ENCODE measurements at regions not wholly inside any gene's neighbourhood (a gene's known extent, or its start where the extent isn't known, plus 50 kb on each side); places are given as distances from the start of the nearest gene placed in this dataset.

DNA sequence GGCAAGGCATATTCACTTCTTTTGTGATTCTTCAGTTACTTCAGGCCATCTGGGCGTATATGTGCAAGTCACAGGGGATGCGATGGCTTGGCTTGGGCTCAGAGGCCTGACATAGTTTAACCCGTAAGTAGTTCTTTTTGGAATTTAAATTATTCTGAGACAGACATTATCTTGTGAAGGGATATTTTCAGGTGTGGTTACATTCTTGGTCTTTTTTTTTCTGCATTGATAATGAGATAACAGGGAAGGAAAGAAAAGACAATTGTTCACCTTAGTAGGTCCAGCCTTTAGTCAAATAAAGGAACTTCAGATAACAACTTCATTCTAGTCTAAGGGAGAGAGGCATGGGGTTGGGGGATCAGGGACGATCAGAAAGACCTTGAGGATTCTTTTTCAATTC, 74.8 kb downstream of the TEX13C start:
- H3K4me3 Mint-ChIP-seq: no peak overlapping the region
- no peak overlapping the region for H3K27ac Mint-ChIP-seq
- H3K27me3 Mint-ChIP-seq (ENCODE audit: low read depth): peaks cover 54% of the 10 kb centered on the region
- TF ChIP-seq, protein P1, sequence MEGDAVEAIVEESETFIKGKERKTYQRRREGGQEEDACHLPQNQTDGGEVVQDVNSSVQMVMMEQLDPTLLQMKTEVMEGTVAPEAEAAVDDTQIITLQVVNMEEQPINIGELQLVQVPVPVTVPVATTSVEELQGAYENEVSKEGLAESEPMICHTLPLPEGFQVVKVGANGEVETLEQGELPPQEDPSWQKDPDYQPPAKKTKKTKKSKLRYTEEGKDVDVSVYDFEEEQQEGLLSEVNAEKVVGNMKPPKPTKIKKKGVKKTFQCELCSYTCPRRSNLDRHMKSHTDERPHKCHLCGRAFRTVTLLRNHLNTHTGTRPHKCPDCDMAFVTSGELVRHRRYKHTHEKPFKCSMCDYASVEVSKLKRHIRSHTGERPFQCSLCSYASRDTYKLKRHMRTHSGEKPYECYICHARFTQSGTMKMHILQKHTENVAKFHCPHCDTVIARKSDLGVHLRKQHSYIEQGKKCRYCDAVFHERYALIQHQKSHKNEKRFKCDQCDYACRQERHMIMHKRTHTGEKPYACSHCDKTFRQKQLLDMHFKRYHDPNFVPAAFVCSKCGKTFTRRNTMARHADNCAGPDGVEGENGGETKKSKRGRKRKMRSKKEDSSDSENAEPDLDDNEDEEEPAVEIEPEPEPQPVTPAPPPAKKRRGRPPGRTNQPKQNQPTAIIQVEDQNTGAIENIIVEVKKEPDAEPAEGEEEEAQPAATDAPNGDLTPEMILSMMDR (IDR thresholded peaks at IDR 0.05; ENCODE audit: unreplicated experiment in 3 of 3): no peak
- no peaks in the 10 kb centered on the region for H3K4me1 Mint-ChIP-seq
- H3K36me3 Mint-ChIP-seq (ENCODE audit: low read depth): no peaks in the 10 kb centered on the region
- peaks cover 5% of the 10 kb centered on the region for H3K9me3 Mint-ChIP-seq

DNA sequence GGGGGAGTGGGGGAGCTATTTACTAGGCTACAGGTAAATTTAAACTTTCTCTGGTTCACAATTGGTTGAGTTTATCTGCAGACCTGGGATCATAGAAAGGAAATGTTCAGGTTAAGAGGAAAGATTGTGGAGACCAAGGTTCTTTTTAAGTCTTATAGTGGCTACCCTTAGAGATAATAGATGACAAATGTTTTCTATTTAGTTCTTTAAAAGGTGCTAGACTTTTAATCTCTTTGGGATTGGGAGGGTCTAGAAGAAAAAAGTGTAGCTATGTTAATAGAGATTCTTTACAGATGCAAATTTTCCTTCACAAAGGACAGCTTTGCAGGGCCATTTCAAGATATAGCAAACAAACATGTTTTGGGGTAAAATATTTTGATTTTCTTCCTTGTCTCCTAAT, 76.0 kb downstream of the TEX13C start:
- H3K4me3 Mint-ChIP-seq: no peak overlapping the region

DNA sequence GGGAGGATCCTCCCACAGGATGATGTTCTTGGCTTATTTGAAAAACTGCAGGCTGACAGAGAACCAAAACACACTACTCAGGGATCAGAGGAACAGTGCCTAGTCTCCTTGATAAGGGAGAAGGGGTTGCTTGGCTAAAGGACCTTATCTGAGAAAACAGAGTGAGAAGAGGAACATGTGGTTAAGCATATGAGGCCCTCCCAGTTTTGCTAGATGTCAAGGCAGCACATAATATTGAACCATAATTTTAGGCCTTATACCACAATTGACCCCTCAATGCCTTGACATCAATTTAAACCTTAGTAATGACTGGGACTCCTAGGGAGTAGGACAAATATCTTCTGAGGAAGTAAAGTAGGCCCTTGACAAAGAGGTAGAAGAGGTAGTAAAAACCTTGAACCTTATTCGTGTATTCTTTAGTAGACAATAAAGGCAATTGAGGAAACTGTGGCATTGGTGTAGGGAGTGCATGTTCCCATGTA, 79.3 kb downstream of the TEX13C start:
- Mint-ChIP-seq H3K27ac (no peak overlapping the region), H3K4me3 (no peak overlapping the region), H3K27me3 (ENCODE audit: low read depth) (peaks cover 15% of the 10 kb centered on the region)

More for the DNA sequence above, 76.0 kb downstream of the TEX13C start:
- Mint-ChIP-seq H3K36me3 (ENCODE audit: low read depth) (no peaks in the 10 kb centered on the region), H3K9me3 (peaks cover 5% of the 10 kb centered on the region), H3K27ac (no peak overlapping the region), H3K27me3 (ENCODE audit: low read depth) (peaks cover 45% of the 10 kb centered on the region), H3K4me1 (no peaks in the 10 kb centered on the region)
- TF ChIP-seq, protein P1 (IDR thresholded peaks at IDR 0.05; ENCODE audit: unreplicated experiment in 3 of 3): no peak

DNA sequence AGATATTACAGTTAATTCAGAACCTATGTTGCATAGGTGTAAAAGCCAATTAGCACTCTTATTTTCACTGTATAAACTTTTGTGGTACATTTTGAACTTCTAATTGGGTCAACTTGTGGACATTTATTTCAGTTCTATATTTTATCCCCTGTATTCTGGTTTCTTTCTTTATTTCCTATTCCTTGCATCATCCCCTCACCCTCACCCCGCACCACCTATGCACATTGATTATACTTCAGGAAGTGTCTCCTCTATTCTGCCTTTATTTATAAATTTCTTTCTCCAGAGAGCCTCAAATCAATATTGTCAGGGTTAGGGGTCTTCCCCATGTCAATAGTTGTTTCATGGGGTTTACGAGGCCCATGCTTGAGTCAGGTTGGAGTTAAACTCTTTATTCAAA, 83.1 kb downstream of the TEX13C start:
- Mint-ChIP-seq H3K4me3 (no peak overlapping the region), H3K9me3 (no peaks in the 10 kb centered on the region), H3K27ac (no peak overlapping the region), H3K27me3 (ENCODE audit: low read depth) (no peaks in the 10 kb centered on the region), H3K36me3 (ENCODE audit: low read depth) (no peaks in the 10 kb centered on the region), H3K4me1 (no peaks in the 10 kb centered on the region)
- TF ChIP-seq, protein P1 (IDR thresholded peaks at IDR 0.05; ENCODE audit: unreplicated experiment in 3 of 3): no peak

More for the DNA sequence above, 79.3 kb downstream of the TEX13C start:
- Mint-ChIP-seq H3K9me3 (no peaks in the 10 kb centered on the region), H3K36me3 (ENCODE audit: low read depth) (no peaks in the 10 kb centered on the region), H3K4me1 (no peaks in the 10 kb centered on the region)
- TF ChIP-seq, protein P1 (IDR thresholded peaks at IDR 0.05; ENCODE audit: unreplicated experiment in 3 of 3): no peak

DNA sequence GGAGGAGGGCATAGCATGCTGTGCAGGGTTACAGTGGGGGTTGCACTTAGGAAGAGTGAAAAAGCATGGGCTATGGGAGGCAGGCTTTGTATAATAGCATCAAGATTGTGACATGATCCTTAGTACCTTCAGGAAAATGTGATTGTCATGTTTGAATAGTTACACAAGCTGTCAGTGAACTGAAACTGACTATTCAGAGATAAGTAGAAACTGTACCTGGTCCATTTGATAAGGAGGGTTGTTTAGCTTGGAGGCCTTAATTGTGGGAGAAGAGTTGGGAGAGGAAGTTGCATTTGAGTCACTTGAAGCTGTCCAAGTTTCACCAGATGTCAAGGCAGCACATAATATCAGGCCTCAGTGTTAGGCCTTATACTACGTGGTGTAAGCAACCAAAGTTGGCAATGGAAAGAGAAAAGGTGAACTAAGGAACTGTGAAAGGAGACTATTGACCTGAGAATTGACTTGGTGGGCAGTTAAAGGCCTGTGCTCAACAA, 85.0 kb downstream of the TEX13C start:
- H3K27me3 Mint-ChIP-seq (ENCODE audit: low read depth): no peaks in the 10 kb centered on the region
- no peaks in the 10 kb centered on the region for H3K4me1 Mint-ChIP-seq
- H3K9me3 Mint-ChIP-seq: no peaks in the 10 kb centered on the region
- H3K4me3 Mint-ChIP-seq: no peak overlapping the region
- TF ChIP-seq, protein P1 (IDR thresholded peaks at IDR 0.05; ENCODE audit: unreplicated experiment in 3 of 3): no peak
- no peaks in the 10 kb centered on the region for H3K36me3 Mint-ChIP-seq (ENCODE audit: low read depth)
- peak overlapping the region in 2 of 3 experiments; percentile 23 to 34 for H3K27ac Mint-ChIP-seq

DNA sequence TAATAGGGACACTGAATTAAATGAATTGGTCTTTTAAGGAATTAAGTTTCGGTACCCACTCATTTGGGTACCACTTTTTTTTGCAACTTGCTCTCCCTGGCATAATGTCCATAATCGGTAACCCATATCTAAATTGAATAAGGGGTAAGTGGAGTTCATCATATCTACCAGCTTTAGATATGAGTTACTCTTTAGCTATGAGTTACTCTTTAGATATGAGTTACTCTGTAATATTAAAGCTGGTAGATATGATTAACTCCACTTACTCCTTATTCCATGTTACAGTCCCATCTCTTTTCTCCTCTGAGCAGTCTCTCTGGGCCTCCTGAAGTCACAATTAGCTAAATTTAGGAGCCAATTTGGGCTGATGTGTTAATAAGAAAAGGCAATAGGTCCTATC, 85.7 kb downstream of the TEX13C start:
- no peak overlapping the region for H3K4me3 Mint-ChIP-seq
- H3K9me3 Mint-ChIP-seq: no peaks in the 10 kb centered on the region
- no peaks in the 10 kb centered on the region for H3K27me3 Mint-ChIP-seq (ENCODE audit: low read depth)
- H3K36me3 Mint-ChIP-seq (ENCODE audit: low read depth): no peaks in the 10 kb centered on the region
- H3K27ac Mint-ChIP-seq: peak overlapping the region; percentile 25 to 45 (median 34)
- TF ChIP-seq, protein P1 (IDR thresholded peaks at IDR 0.05; ENCODE audit: unreplicated experiment in 3 of 3): no peak
- H3K4me1 Mint-ChIP-seq: no peaks in the 10 kb centered on the region
